Stimulated activated CD4-positive, alpha-beta T cell treated with anti-CD3 and anti-CD28 coated beads, Interleukin-15, amount 100 ng/mL, for 24 hours (primary cell): ENCODE measurements at regions not wholly inside any gene's neighbourhood (a gene's known extent, or its start where the extent isn't known, plus 50 kb on each side); places are given as distances from the start of the nearest gene placed in this dataset.
"Not testable (repeated sequence)": the region's sequence is repeated elsewhere in the genome, so short reads cannot be mapped to it uniquely, and the experiment has no call there.

Source experiments
- DNase-seq: peaks from one replicate; pipeline ENCODE4 v3.0.0-alpha.2; 2020

DNA sequence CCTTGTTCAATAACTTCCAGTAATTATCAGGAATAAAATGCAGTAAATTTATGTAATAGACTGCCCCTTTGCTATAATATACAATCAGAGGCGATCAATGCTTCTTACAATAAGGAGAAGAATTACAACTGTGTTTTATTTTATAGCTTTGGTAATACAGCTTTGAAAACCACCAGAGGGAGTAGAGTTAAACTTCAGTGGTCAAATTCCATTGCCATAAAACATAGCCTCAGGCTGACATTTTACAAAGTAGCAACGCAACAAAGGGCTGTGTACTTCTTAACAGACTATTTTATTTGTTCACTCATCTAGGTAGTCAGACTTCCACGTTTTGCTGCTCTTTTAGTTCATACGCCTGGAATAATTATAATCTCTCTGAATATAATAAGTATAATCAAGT, 58.5 kb downstream of the TEX13C start:
- no peak for DNase-seq

DNA sequence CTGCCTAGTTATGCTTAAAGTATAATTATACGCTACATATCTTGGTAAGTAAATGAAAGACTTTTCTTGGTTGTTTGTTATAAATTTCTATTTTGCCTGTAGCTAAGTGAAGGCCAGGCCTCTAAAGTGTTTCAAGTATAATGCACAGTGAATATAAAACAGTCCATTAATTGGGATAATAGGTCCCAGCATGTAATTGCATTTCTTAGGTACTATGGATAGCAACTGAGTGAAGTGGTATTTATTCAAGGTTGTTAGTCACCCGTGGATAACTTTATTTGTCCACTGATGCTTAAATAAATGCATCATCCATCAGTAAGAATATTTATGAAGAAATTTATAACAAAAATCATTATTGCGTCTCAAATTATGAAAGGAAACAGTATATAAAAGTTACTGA, 59.1 kb downstream of the TEX13C start:
- no peak for DNase-seq

DNA sequence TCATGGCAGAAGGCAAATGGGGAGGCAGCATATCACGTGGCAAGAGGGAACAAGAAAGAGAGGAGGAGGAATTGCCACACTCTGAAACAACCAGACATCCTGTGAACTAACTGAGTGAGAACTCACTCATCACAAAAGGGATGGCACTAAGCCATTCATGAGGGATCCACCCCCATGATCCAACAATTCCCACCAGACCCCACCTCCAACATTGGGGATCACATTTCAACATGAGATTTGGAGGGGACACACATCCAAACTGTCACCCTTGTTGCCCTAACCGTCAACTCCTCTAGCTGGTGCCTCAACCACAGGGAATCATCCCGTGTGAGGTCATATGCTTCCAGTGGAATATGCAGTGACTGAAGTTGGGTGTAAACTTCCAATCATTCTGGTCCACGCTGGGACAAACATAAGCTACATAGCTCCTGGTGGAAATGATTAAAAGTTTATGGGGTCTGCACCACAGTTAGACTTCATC, 62.5 kb downstream of the TEX13C start:
- DNase-seq = no peak

DNA sequence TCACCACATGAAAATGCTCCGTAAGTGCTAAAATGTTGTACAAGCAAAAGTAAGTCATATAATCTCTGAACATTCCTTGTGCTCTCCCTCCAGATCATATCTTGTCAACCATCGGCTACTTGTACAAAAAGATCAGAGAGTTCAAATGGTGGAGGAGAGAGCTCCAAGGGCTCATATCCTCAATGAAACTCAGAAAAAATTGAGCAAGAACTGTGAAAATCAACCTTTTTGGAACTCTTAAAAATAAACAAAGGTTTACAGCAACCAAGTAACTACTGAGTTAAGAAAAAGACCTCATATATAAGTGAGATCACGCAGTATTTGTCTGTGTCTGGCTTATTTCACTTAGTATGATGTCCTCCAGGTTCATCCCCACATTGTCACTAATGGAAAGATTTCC, 63.2 kb downstream of the TEX13C start:
- no peak for DNase-seq

DNA sequence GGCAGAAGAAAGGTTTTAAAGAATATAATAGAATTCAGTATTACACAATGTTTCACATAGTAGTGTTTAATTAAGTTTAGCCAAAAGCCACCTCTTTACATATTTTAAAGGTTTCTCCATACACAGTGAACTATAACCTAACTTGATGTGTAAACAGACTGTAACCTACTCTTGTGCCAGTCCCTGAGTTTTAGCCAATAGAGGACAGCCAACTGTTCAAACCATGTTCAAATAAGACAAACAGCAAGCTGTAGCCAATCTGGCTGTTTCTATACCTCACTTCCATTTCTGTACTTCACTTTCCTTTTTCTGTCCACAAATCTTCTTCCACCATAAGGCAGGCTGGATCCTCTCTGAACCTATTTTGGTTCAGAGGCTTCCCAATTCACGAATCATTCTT, 65.2 kb downstream of the TEX13C start:
- DNase-seq = no peak

DNA sequence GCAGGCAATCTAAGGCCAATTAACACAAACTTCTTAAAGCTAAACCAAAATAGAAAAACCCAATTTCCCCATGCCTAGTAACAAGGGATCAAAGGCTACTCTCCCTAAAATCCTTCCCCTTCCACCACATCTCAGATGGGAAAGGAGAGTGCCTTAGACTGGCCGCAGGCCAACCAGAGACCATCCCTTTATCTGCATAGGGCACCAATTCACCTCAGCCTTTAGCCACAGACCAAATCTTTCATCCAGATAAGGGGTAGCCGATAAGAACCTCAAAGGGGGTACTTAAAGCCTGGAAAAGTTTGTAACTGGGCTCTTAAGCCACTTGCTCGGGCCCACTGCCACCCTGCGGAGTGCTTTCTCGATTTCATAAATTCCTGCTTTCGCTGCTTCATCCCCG, 68.3 kb downstream of the TEX13C start:
- DNase-seq = no peak

DNA sequence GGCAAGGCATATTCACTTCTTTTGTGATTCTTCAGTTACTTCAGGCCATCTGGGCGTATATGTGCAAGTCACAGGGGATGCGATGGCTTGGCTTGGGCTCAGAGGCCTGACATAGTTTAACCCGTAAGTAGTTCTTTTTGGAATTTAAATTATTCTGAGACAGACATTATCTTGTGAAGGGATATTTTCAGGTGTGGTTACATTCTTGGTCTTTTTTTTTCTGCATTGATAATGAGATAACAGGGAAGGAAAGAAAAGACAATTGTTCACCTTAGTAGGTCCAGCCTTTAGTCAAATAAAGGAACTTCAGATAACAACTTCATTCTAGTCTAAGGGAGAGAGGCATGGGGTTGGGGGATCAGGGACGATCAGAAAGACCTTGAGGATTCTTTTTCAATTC, 74.8 kb downstream of the TEX13C start:
- no peak for DNase-seq

DNA sequence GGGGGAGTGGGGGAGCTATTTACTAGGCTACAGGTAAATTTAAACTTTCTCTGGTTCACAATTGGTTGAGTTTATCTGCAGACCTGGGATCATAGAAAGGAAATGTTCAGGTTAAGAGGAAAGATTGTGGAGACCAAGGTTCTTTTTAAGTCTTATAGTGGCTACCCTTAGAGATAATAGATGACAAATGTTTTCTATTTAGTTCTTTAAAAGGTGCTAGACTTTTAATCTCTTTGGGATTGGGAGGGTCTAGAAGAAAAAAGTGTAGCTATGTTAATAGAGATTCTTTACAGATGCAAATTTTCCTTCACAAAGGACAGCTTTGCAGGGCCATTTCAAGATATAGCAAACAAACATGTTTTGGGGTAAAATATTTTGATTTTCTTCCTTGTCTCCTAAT, 76.0 kb downstream of the TEX13C start:
- DNase-seq = no peak

DNA sequence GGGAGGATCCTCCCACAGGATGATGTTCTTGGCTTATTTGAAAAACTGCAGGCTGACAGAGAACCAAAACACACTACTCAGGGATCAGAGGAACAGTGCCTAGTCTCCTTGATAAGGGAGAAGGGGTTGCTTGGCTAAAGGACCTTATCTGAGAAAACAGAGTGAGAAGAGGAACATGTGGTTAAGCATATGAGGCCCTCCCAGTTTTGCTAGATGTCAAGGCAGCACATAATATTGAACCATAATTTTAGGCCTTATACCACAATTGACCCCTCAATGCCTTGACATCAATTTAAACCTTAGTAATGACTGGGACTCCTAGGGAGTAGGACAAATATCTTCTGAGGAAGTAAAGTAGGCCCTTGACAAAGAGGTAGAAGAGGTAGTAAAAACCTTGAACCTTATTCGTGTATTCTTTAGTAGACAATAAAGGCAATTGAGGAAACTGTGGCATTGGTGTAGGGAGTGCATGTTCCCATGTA, 79.3 kb downstream of the TEX13C start:
- DNase-seq = no peak

DNA sequence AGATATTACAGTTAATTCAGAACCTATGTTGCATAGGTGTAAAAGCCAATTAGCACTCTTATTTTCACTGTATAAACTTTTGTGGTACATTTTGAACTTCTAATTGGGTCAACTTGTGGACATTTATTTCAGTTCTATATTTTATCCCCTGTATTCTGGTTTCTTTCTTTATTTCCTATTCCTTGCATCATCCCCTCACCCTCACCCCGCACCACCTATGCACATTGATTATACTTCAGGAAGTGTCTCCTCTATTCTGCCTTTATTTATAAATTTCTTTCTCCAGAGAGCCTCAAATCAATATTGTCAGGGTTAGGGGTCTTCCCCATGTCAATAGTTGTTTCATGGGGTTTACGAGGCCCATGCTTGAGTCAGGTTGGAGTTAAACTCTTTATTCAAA, 83.1 kb downstream of the TEX13C start:
- DNase-seq = no peak

DNA sequence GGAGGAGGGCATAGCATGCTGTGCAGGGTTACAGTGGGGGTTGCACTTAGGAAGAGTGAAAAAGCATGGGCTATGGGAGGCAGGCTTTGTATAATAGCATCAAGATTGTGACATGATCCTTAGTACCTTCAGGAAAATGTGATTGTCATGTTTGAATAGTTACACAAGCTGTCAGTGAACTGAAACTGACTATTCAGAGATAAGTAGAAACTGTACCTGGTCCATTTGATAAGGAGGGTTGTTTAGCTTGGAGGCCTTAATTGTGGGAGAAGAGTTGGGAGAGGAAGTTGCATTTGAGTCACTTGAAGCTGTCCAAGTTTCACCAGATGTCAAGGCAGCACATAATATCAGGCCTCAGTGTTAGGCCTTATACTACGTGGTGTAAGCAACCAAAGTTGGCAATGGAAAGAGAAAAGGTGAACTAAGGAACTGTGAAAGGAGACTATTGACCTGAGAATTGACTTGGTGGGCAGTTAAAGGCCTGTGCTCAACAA, 85.0 kb downstream of the TEX13C start:
- DNase-seq = no peak

DNA sequence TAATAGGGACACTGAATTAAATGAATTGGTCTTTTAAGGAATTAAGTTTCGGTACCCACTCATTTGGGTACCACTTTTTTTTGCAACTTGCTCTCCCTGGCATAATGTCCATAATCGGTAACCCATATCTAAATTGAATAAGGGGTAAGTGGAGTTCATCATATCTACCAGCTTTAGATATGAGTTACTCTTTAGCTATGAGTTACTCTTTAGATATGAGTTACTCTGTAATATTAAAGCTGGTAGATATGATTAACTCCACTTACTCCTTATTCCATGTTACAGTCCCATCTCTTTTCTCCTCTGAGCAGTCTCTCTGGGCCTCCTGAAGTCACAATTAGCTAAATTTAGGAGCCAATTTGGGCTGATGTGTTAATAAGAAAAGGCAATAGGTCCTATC, 85.7 kb downstream of the TEX13C start:
- DNase-seq = no peak

DNA sequence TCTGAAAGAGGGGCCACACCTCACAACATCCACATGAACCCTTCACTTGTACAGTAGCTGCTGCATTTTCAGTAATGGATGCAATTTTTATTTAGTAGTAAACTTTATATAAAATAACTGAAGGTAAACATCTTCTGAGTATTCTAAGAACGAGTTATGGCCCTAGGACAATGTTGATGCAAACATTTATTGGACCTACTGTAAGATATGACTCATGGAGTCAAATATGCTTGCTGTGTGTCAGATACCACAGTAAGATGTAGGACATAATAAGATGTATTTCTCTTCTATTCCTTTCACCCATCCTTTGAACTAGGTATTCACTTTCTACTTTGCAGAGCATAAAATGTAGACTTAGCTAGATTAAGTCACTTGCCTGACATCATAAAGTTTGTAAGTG, 87.6 kb downstream of the TEX13C start:
- no peak for DNase-seq

DNA sequence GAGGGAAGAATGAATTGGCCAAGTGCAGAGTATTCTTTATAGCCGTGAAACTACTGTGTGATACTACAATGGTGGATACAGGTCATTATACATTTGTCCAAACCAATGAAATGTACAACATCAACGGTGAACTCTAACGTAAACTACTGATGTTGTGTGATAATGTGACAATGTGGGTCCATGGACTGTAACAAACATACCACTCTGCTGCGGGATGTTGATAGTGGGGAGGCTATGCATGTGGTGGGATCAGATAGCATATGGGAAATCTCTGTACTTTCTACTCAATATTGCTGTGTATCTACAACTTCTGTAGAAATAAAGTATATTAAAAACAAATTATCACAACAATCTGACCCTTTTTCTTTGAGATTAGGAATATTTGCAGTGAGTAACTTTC, 101.1 kb downstream of the TEX13C start:
- DNase-seq = no peak

DNA sequence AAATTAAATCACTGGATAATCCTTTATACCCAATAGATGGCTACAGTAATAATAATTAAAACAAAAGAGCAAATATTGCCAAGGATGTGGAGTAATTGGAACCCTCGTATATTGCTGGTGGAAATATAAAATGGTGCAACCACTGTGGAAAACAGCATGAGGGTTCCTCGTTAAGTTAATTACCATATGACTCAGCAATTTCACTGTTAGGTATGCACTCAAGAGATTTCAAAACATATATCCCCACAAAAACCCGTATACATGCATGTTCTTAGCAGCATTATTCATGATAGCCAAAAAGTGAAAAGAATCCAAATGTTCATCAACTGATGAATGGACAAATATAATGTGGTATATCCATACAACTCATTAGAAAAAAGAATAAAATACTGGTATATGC, 103.3 kb downstream of the TEX13C start:
- DNase-seq = no peak

DNA sequence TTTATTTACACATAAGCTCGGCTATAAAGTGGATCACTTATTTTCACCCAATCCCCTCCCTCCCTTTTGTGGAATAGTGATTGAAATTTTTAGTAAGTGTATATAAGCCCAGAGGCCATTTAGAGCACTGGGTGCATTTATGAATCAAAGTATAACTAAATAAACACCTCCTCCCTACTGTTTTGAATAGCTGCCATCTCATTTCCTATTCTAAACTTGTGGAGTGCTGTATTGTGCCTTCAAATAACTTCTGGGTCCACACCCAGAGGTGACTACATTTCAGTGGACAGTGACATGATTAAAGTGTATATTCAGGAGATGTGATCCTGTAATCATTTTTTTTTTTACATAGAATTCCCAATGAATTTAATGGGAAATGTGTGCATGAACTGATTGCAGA, 104.9 kb downstream of the TEX13C start:
- DNase-seq = no peak

DNA sequence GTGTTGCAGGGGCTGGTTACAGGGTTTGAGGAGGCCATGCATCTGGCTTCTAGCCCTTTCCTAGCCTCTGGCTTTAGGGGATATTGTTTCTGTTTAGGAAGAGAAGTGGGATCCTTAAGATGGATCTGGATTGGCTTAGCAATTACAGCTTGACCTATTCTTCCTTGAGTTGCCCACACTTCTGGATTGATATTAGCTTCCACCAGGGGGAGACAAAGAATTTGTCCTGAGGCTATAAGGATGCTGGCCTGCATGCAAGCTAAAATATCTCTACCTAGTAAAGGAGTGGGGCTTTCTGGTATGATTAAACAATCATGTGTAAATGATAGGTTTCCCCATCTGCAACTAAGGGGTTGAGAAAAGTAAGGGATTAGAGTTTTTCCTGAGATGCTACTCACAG, 117.2 kb downstream of the TEX13C start:
- DNase-seq = no peak

DNA sequence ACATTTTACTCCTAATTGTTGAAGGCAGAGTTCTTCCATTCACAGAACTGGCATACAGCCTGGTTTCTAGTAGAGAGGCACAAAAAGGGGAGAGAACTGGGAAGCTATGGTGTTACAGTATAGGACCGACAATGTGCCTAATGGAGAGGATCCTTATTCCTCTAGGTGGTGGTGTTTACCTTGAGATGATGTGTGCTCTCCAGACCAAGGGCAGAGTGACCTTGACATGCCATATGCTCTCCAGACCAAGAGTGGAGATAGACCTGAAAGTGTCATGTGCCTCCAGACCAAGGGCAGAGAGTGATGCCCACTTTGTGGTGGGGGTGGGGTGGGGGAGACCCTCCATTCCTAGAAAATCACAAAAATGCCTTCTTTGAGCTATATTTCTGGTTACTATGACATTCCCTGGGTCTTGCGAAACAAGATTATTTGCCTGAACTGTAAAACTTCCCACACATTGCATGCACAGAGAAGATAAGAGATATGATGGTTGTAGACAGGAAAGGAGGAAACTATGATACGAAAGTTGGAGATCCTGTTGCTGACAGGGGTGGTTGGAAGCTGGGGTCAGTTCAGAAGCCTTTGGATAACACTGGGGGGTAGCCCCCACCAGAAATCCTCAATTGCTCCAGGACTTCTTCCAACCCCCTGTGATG, 119.7 kb downstream of the TEX13C start:
- DNase-seq = no peak

DNA sequence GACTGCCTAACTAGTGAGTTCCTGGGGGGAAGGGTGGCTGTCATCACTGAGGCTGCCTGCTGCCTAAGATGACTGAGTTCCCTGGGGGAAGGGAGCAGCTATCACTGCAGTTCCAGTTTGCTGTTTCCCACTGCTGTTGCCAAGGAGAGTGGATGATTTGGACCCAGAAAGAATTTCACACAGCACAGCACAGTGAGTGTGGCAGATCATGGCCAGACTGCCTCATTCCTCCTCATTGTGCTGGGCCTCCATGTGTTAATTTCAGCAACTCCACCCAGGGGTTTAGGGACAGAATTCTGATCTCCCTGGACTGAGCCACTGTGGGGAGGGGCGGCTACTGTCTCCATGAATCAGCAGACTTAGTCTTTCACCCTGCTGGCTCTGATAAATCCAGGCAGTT, 125.0 kb downstream of the TEX13C start:
- no peak for DNase-seq

DNA sequence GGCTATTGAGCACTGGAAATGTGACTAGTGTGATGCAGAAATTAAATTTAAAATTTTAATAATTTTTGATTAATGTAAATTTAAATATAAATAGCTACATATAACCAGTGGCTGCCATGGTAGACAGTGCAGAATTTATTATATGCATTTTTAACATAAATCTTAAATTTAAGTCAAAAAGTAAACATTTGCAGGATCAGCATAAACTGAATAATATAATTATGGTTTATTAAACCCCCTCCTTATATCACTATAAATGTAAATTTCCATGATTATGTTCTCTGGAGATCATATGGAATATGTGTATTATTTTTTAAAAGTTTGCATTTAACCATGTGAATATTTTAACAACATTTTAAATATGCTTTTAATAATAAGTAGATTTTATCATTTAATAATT, 155.8 kb downstream of the TEX13C start:
- DNase-seq = no peak

DNA sequence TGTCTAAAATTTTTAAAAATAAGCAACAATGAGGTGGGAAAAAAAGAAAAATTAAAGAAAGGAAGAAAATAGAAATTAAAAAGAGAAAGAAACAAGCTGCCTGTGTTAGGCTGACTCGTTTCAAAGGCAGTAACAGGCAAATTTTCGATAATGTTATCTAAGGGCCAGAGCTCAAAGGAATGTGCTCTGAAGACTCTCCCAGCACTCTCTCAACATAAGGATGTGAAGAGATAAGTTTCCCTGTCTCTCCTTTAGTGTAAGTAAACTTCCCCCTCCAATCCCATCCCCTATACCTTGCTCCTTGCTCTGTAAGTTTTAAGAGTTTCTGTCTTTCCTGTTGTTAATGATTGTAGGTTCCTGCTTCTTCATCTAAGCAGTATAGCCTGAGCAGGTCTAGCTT, 172.8 kb downstream of the TEX13C start:
- no peak for DNase-seq

DNA sequence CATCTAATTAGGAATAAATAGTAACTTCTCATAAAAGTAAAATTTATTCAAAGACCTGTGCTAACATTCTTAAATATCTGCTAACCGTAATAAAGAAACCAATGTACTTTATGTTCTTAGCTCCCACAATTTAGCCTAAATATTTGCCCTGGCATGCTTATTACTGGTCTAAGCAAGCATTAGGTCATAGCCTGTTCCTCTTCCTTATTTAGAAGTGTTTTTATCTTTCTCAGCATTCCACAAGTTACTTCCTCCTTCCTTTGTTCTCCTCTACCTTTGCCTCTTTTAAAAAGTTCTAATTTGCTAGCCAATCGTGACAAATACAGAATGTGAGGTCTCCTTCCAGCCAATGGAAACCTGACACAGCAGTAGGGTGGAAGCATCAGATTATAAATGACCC, 173.3 kb downstream of the TEX13C start:
- not testable (repeated sequence) for DNase-seq

DNA sequence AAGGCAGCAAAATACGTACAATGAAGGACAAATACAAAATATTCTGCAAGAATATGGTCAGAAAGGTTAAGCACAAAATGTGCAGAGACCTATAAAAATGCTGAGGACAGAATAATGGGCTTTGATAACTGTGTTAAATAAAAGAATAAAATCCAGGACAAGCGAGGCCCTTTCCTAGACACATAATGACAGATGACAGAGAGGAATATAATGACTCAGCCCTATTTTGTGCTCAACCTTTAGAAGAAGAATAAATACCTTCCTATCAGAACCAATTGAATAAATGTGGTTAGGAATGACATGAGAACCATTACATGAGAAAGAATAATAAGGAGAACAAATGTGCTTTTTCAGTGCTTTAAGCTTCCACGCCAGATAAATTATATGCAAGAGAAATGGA, 178.0 kb downstream of the TEX13C start:
- no peak for DNase-seq

DNA sequence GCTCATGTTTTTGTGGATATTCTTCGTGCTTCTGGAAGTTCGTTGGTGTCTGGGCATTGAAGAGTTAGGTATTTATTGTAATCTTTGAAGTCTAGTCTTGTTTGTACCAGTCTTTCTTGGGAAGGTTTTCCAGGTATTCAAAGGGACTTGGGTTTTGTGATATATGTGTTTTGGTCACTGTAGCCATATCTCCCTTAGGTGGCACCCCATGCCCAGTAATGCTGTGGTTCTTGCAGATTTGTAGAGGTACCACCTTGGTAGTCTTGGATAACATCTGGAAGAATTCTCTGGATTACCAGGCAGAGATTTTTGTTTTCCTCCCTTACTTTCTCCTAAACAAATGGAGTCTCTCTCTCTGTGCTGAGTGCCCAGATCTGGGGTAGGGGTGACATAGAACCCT, 184.1 kb downstream of the TEX13C start:
- no peak for DNase-seq

DNA sequence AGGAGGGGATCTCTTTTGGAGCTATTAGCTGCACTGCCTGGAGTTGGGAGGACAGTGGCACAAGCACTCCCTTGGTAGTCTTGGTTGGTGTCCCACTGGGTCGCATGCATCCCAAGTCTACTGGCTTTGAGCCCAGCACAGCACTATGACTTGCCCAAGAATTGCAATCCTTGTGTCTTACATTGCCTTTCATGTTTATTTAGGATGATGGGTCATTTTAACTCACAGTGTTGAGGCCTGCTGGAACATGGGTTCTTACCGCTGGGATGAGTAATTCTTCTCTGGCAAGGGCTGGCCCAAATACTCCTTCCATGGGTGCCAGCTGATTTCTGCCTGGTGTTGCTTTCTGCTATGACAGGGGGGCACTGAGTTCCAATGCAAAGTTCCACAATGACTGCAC, 185.5 kb downstream of the TEX13C start:
- no peak for DNase-seq
